ENCODE measurements at regions not wholly inside any gene's neighbourhood (a gene's known extent, or its start where the extent isn't known, plus 50 kb on each side); places are given as distances from the start of the nearest gene placed in this dataset.

DNA sequence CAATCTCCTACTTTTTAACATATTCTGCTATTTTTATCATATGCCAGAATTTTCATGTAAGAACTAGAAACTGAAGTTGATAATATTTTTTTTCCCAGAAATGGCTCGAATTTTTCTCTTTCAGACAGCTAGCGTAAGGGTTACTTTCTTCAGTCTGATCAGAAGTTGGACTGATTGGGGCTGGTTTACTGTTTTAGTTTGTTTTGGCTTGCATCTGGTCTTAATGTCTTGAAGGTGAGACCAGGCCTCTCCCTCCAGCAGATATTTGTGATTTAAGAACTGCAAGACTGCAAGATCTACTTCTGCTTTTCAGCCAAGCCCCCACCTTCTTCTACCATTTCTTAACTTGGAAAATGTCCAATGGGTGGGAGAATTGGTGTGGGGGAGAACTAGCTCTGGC, 266.4 kb downstream of the HAPSTR1 start:
- Mint-ChIP-seq H3K27ac (no peak overlapping the region), H3K4me1 (no peaks in the 10 kb centered on the region), H3K9me3 (peaks cover 47% of the 10 kb centered on the region), H3K36me3 (peaks cover 26% of the 10 kb centered on the region), H3K27me3 (ENCODE audit: low read depth) (peaks cover 5% of the 10 kb centered on the region; the same call in 1 of the 2 replicates), H3K4me3 (no peak overlapping the region)
- ATAC-seq (no peak), DNase-seq (ENCODE audit: low spot score) (no peak)
- CTCF ChIA-PET = interaction anchor here (0.7 kb wide), 1 partner anchor 86 kb away, joined by 3 read pairs; no protein-coding TSS in a partner anchor
- TF ChIP-seq FOXJ3 (CRISPR knock-in tag; IDR thresholded peaks at IDR 0.05; ENCODE audit: borderline replicate concordance) = no peak
- no peak for TF ChIP-seq ZNF232 (CRISPR knock-in tag; IDR thresholded peaks at IDR 0.05)
- TF ChIP-seq PREB (CRISPR knock-in tag; IDR thresholded peaks at IDR 0.05; ENCODE audit: borderline replicate concordance) = no peak
- TF ChIP-seq CREM (CRISPR knock-in tag; IDR thresholded peaks at IDR 0.05) = no peak
- no peak for TF ChIP-seq NFATC4 (CRISPR knock-in tag; IDR thresholded peaks at IDR 0.05)
- no peak for TF ChIP-seq HMGXB4 (CRISPR knock-in tag; IDR thresholded peaks at IDR 0.05)
- TF ChIP-seq MLX (CRISPR knock-in tag; IDR thresholded peaks at IDR 0.05) = no peak
- no peak for TF ChIP-seq NFYB (CRISPR knock-in tag; conservative IDR thresholded peaks at IDR 0.05; ENCODE audit: low read depth)
- TF ChIP-seq SP1 (CRISPR knock-in tag; conservative IDR thresholded peaks at IDR 0.05) = no peak
- no peak for TF ChIP-seq MYBL2 (CRISPR knock-in tag; IDR thresholded peaks at IDR 0.05)
- TF ChIP-seq ZNF416 (CRISPR knock-in tag; IDR thresholded peaks at IDR 0.05) = no peak
- TF ChIP-seq CBFB (CRISPR knock-in tag; IDR thresholded peaks at IDR 0.05; ENCODE audit: low read depth) = no peak
- TF ChIP-seq, protein P1, sequence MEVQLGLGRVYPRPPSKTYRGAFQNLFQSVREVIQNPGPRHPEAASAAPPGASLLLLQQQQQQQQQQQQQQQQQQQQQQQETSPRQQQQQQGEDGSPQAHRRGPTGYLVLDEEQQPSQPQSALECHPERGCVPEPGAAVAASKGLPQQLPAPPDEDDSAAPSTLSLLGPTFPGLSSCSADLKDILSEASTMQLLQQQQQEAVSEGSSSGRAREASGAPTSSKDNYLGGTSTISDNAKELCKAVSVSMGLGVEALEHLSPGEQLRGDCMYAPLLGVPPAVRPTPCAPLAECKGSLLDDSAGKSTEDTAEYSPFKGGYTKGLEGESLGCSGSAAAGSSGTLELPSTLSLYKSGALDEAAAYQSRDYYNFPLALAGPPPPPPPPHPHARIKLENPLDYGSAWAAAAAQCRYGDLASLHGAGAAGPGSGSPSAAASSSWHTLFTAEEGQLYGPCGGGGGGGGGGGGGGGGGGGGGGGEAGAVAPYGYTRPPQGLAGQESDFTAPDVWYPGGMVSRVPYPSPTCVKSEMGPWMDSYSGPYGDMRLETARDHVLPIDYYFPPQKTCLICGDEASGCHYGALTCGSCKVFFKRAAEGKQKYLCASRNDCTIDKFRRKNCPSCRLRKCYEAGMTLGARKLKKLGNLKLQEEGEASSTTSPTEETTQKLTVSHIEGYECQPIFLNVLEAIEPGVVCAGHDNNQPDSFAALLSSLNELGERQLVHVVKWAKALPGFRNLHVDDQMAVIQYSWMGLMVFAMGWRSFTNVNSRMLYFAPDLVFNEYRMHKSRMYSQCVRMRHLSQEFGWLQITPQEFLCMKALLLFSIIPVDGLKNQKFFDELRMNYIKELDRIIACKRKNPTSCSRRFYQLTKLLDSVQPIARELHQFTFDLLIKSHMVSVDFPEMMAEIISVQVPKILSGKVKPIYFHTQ (CRISPR knock-in tag; IDR thresholded peaks at IDR 0.05) = no peak
- no peak for TF ChIP-seq RORB (CRISPR knock-in tag; IDR thresholded peaks at IDR 0.05)
- TF ChIP-seq, protein P2, sequence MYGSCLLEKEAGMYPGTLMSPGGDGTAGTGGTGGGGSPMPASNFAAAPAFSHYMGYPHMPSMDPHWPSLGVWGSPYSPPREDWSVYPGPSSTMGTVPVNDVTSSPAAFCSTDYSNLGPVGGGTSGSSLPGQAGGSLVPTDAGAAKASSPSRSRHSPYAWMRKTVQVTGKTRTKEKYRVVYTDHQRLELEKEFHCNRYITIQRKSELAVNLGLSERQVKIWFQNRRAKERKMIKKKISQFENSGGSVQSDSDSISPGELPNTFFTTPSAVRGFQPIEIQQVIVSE (CRISPR knock-in tag; IDR thresholded peaks at IDR 0.05; ENCODE audit: borderline replicate concordance) = no peak
- TF ChIP-seq TEAD4 (CRISPR knock-in tag; IDR thresholded peaks at IDR 0.05) = no peak
- TF ChIP-seq ZNF532 (CRISPR knock-in tag; IDR thresholded peaks at IDR 0.05; ENCODE audit: borderline replicate concordance) = no peak
- TF ChIP-seq ZNF121 (CRISPR knock-in tag; IDR thresholded peaks at IDR 0.05) = no peak
- POLR2A ChIA-PET = no interaction called here

Measured in WTC11 (cell line).